Osteocyte (in vitro differentiated cells): ENCODE measurements at regions not wholly inside any gene's neighbourhood (a gene's known extent, or its start where the extent isn't known, plus 50 kb on each side); places are given as distances from the start of the nearest gene placed in this dataset.

Experiments used
- DNase-seq: peaks from one replicate; pipeline ENCODE4 v3.0.0; 2021; ENCODE audit warnings: mixed read lengths; ENCODE audit not compliant: unreplicated experiment; ENCODE audit errors: extremely low spot score
- H3K27ac Mint-ChIP-seq: one replicate; pipeline ENCODE4 v1.8.0; 2021; ENCODE audit warnings: mild to moderate bottlenecking, mixed read lengths; ENCODE audit not compliant: unreplicated experiment
- H3K27me3 Mint-ChIP-seq: one replicate; pipeline ENCODE4 v1.8.0; 2021; ENCODE audit warnings: mixed read lengths; ENCODE audit not compliant: unreplicated experiment
- H3K36me3 Mint-ChIP-seq: one replicate; pipeline ENCODE4 v1.8.0; 2021; ENCODE audit warnings: mixed read lengths; ENCODE audit not compliant: unreplicated experiment
- H3K4me1 Mint-ChIP-seq: one replicate; pipeline ENCODE4 v1.8.0; 2021; ENCODE audit warnings: mixed read lengths; ENCODE audit not compliant: unreplicated experiment
- H3K4me3 Mint-ChIP-seq: one replicate; pipeline ENCODE4 v1.8.0; 2021; ENCODE audit warnings: mild to moderate bottlenecking, moderate library complexity, mixed read lengths; ENCODE audit not compliant: unreplicated experiment
- H3K9me3 Mint-ChIP-seq: one replicate; pipeline ENCODE4 v1.8.0; 2021; ENCODE audit warnings: mixed read lengths; ENCODE audit not compliant: unreplicated experiment
- CTCF ChIP-seq: fragments of 200-600 bp; sonication (generic); IDR thresholded peaks from 2 replicates; pipeline ENCODE4 v1.5.0; 2021; ENCODE audit warnings: antibody characterized with exemption, mild to moderate bottlenecking, moderate library complexity

- Mint-ChIP-seq H3K4me3 (no peak overlapping the region), H3K27me3 (no peaks in the 10 kb centered on the region), H3K27ac (no peak overlapping the region), H3K9me3 (peaks cover 16% of the 10 kb centered on the region), H3K4me1 (peaks cover 5% of the 10 kb centered on the region), H3K36me3 (peaks cover 4% of the 10 kb centered on the region)
- DNase-seq = no peak
- TF ChIP-seq CTCF = no peak
Measured at GRCh38 chr5:28380167-28380566, 1341.8 kb upstream of the CDH9 start.

GRCh38 chr5:28374492-28374967, 1336.1 kb upstream of the CDH9 start:
- no peak overlapping the region for H3K27ac Mint-ChIP-seq
- H3K36me3 Mint-ChIP-seq = peaks cover 4% of the 10 kb centered on the region
- DNase-seq = no peak
- H3K4me3 Mint-ChIP-seq = no peak overlapping the region
- peaks cover 4% of the 10 kb centered on the region for H3K4me1 Mint-ChIP-seq
- TF ChIP-seq CTCF = no peak
- H3K27me3 Mint-ChIP-seq = no peaks in the 10 kb centered on the region
- H3K9me3 Mint-ChIP-seq = peaks cover 20% of the 10 kb centered on the region

- Mint-ChIP-seq H3K27me3 (no peaks in the 10 kb centered on the region), H3K27ac (no peak overlapping the region), H3K4me3 (no peak overlapping the region), H3K9me3 (peaks cover 11% of the 10 kb centered on the region), H3K36me3 (no peaks in the 10 kb centered on the region), H3K4me1 (peaks cover 10% of the 10 kb centered on the region)
- no peak for DNase-seq
- no peak for TF ChIP-seq CTCF
Measured at GRCh38 chr5:28370896-28371295, 1332.5 kb upstream of the CDH9 start.

GRCh38 chr5:28369418-28369817, 1331.0 kb upstream of the CDH9 start:
- Mint-ChIP-seq H3K4me3 (no peak overlapping the region), H3K36me3 (no peaks in the 10 kb centered on the region), H3K4me1 (peaks cover 7% of the 10 kb centered on the region), H3K27me3 (no peaks in the 10 kb centered on the region), H3K9me3 (peaks cover 4% of the 10 kb centered on the region), H3K27ac (peak overlapping the region; percentile 2)
- DNase-seq = no peak
- TF ChIP-seq CTCF = no peak

GRCh38 chr5:28355831-28356230, 1317.4 kb upstream of the CDH9 start:
- Mint-ChIP-seq H3K36me3 (peaks cover 6% of the 10 kb centered on the region), H3K4me3 (no peak overlapping the region), H3K27me3 (no peaks in the 10 kb centered on the region), H3K9me3 (peaks cover 15% of the 10 kb centered on the region), H3K27ac (no peak overlapping the region), H3K4me1 (peaks cover 9% of the 10 kb centered on the region)
- no peak for DNase-seq
- TF ChIP-seq CTCF = no peak
